NCI-H2029 (cell line): ENCODE measurements at regions not wholly inside any gene's neighbourhood (a gene's known extent, or its start where the extent isn't known, plus 50 kb on each side); places are given as distances from the start of the nearest gene placed in this dataset.

Experiments
- DNase-seq: peaks from one replicate; lab custom pipeline; 2025; lab: John Stamatoyannopoulos, UW

GRCh38 chr14:85380881-85381280 lies 149.1 kb upstream of the FLRT2 start:
- DNase-seq, result no peak

GRCh38 chr14:85382341-85382740 lies 147.6 kb upstream of the FLRT2 start:
- no peak for DNase-seq

DNA sequence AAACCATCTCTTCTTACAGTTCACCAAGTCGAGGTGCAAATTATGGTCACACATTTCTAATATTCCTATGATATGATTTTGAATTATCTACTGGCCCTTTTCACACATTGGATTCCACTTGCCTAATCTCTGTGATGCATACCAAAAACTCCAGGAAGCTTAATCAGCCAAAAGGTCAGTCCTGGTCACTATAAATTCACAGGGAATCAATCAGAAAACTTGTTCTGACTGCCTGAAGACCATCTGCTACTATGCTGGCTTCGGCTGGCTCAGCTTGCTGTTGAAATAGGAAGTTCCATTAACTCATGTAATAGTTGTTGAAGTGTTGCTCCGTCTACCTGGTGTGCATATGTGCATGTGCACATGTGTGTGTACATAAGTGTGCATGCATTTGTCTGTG lies 142.8 kb upstream of the FLRT2 start:
- DNase-seq, result no peak

GRCh38 chr14:85390236-85390635 lies 139.7 kb upstream of the FLRT2 start:
- no peak for DNase-seq

DNA sequence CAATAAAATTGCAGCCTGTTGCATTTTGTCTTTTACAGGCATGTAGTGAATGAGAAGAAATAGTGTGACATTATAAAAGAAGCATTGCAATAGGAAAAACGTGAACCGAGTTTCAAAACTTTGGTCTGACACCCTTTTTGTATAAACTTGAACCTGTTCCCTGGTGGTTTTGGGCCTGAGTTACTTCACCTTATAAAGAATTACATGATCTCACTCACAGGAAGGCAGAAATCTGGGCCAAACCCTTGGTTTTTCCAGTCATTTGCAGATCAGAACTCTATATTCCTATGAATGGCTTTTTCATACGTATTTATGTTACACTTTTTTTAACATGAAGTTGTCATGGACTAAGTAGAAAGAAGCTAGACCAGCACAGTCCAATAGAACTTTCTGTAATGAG lies 138.5 kb upstream of the FLRT2 start:
- no peak for DNase-seq

DNA sequence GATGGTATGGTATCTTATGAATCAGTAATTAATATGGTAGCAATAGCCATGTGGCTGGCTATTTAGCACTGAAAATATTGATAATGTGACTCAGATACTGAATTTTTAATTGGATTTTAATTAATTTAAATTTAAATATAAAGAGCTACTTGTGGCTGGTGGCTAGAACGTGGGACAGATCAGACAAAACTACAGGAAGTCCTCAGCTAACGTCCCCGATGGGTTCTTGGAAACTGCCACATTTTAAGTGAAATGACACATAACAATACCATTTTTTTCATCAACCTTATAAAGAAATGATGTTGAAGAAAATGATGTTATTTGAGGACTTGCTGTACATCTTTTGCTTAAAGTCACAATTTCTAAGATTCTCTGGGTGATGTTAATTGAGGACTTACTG lies 138.1 kb upstream of the FLRT2 start:
- DNase-seq, result no peak

DNA sequence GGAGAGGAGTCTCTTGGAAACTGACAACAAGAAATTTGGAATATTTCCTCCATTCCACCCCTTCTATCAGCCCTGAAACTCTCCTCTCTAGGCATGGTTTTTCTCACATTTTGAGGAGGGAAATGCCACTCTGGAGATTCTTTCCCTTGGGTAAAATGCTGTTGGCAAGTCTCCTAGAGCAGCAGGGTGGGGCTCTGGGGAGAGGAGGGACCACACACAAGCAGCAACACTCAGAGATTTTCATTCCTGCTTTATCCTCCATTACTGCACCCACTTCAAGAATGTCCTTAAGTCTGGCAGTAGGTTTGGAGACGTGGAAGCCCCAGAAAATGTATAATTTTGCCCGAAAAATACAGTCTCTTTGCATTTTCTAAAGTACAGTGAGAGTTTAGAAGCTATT lies 130.8 kb upstream of the FLRT2 start:
- no peak for DNase-seq

DNA sequence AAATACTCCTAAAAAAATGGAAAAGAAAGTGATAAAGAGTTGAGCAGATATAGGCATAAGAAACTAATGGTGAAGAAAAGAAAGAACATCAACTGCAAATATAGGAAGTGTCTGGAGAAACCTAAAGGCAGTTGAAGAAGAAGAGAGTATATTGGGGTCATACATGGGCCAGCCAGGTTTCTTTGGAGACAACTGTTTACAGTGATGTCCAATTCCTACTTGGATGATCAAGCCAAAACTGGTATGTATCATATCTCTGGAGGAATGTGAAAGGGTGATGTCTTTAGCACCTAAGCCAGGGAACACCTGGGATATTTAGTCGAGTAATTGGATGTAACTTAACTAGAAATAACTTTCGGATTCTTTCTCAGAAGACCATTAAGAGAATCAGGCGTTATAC lies 129.3 kb upstream of the FLRT2 start:
- DNase-seq, result no peak

GRCh38 chr14:85401384-85401783 lies 128.6 kb upstream of the FLRT2 start:
- no peak for DNase-seq

DNA sequence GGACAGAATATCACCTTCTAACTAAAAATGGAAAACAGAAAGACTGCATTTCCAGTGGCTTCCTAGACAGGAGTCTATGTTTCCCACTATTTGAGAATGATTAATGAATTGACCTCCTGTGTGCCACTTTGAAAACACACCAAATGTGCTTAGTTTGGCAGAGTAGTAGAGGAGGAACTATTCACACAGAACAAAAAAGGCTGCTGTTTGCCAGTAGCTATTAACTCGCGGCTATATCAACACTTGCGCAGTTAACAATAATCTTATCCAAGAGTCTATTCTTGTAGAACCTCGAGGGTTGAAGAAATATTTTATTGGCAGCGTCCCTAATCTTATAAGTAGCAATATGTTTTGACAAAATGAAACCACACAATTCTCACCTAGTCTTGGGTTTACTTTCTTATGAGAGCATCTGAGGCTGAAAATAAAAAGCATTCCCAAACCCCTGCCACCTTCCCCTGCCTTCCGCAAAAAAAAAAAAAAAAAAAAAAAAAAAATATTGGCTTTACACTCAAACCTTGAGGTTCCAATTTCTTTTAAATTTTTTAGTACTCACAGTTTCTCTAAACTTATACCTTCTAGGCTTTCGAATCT lies 127.3 kb upstream of the FLRT2 start:
- DNase-seq, result no peak

- no peak for DNase-seq
Measured at GRCh38 chr14:85409481-85410210, 120.3 kb upstream of the FLRT2 start.

- DNase-seq, result no peak
Measured at GRCh38 chr14:85412756-85413155, 117.2 kb upstream of the FLRT2 start.

DNA sequence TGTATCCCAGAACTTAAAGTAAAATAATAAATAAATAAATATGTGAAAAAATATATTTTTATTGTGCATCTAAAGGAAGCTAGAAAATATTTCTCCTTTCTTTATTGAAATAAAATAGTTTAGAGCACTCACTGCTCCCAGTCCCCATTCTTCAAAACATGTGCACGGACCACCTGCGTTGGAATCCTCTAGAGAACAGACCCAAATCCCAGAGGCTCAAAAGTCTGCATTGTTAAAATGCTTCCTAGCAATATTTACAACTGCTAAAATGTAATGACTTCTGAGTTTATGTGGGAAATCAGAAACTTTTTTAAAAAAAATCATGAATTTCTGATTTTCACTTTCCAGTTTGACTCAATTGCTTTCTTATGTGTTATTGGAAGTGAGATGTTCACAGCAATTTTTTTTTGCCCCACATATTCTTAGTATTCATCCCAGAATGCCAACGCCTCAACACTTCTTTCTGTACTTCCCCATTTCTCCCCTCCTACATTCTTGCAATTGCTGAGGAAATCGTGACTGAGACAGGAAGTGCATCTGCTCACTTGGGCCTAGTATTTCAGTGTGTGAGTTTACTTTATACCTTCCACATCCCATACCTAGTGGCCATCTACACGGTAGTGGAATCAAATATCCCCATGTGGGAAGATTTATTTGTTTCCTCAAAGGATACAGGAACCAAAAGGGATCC lies 116.0 kb upstream of the FLRT2 start:
- no peak for DNase-seq

DNA sequence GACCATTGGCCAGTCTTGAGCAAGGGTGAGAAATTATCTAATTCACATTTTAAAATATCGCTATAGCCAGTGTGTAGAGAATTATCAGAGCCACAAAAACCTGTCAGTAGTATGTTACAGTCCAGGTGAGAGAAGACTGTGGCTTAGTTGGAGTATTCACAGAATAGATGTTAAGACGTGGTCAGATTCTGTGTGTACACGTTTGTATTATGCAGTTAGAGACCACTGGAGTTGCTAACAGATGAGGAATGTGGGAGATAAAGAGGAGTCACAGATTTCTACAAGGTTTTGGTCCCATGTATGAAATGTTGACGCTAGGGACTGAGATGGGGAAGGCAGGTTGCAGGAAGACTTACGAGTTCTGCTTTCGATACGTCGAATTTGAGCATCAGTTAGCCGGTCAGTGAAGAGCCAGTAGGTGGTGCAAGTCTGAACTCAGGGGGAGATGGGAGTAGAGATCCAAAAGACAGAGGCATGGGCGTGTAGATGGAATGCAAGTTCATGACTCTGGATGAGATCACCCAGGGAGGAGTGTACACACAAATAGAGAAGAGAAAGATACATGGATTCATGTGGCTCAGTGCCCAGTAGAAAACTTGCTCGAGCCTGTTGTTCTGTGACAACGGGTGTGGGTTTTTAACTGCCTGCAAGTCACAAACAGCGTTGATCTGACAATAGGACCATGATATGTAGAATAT lies 114.8 kb upstream of the FLRT2 start:
- DNase-seq, result no peak

- no peak for DNase-seq
Measured at GRCh38 chr14:85416771-85417170, 113.2 kb upstream of the FLRT2 start.

DNA sequence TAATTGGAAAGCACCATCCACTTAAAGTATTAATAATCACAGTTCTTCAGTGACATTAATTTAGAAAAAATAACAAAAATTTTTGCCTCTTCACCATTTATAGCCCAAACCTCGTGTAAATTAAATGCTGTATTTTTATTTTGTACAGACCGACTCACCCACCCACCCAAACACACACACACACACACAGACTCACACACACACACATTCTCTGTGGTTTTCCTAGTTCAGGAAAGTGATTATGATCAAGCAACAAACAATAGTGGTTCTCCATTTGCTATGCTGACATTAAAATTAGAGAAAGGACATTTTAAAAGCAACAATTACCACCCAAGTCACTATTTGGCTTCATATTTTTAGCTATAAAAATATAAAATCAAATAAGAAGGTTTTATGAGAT lies 112.5 kb upstream of the FLRT2 start:
- no peak for DNase-seq

GRCh38 chr14:85418721-85419120 lies 111.2 kb upstream of the FLRT2 start:
- DNase-seq, result no peak

- no peak for DNase-seq
Measured at GRCh38 chr14:85420278-85420677, 109.7 kb upstream of the FLRT2 start.

GRCh38 chr14:85420707-85421106 lies 109.2 kb upstream of the FLRT2 start:
- DNase-seq, result no peak

DNA sequence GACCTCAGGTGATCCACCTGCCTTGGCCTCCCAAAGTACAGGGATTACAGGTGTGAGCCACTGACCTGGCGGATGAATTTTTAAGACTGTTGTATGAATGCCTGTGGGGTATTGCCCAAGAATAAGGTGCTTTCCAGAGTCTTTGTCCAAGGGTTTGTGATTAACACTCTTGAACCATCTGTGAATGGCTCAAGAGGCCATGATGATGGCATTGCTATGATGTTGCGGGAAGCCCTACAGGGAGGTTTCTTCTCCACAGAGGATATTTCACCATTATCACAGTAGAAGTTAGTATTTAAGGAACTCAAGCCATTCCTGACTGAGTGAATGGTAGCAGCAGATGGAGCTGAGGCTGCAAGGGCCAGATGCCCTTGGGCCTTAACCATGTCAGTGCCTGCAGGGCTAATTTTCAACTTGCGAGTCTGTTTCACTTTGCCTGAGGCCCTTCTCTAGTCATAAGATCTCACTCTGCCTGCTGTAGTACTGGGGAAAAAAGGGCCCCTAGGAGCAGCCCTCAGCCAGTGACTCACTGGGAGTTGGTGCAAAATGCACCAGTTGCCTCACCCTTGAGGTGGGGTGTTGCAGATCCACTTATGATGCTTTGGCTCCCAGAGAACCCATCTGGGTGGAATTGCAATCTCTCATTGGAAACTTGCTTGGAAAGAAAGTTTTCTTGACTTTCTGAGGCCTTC lies 108.6 kb upstream of the FLRT2 start:
- DNase-seq, result no peak

- no peak for DNase-seq
Measured at GRCh38 chr14:85423889-85424288, 106.1 kb upstream of the FLRT2 start.

DNA sequence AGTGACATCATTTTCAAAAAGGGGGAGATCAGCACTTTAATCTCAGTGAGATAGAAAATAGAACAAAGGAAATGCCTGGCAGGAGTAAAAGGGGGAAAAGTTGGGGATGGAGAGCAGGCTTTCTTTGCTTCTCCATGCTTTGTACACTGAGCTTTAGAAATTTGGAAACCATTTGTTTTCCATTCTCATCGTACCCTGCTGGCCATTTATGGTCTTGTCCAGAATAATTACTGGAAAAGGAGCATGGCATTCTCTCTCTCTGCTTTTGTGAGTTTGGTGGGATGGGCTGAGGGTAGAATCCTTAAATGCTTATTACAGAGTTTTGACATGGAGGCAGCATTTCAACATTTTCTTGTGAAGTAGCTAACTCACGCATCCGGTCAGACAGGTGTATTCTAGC lies 104.4 kb upstream of the FLRT2 start:
- DNase-seq, result no peak
